Progenitor cell of endocrine pancreas (in vitro differentiated cells): ENCODE measurements at regions not wholly inside any gene's neighbourhood (a gene's known extent, or its start where the extent isn't known, plus 50 kb on each side); places are given as distances from the start of the nearest gene placed in this dataset.

Experiments used
- DNase-seq: peaks from one replicate; pipeline ENCODE4 v3.0.0; 2021; ENCODE audit warnings: low spot score; ENCODE audit not compliant: unreplicated experiment
- H3K27ac Mint-ChIP-seq: 2 replicates; pipeline ENCODE4 v1.8.0; 2021; ENCODE audit warnings: mild to moderate bottlenecking, moderate library complexity, mixed read lengths
- H3K27me3 Mint-ChIP-seq: 2 replicates; pipeline ENCODE4 v1.8.0; 2021; ENCODE audit warnings: mixed read lengths
- H3K36me3 Mint-ChIP-seq: 2 replicates; pipeline ENCODE4 v1.8.0; 2022; ENCODE audit warnings: mixed read lengths; ENCODE audit not compliant: insufficient read depth
- H3K4me1 Mint-ChIP-seq: 2 replicates; pipeline ENCODE4 v1.8.0; 2021; ENCODE audit warnings: low read depth, mixed read lengths
- H3K4me3 Mint-ChIP-seq: 2 replicates; pipeline ENCODE4 v1.8.0; 2021; ENCODE audit warnings: low read depth, mild to moderate bottlenecking, moderate library complexity, mixed read lengths
- H3K9me3 Mint-ChIP-seq: 2 replicates; pipeline ENCODE4 v1.8.0; 2021; ENCODE audit warnings: low read depth, mixed read lengths
- CTCF ChIP-seq: fragments of 200-600 bp; sonication (generic); IDR thresholded peaks from one replicate; pipeline ENCODE4 v1.5.0; 2021; ENCODE audit warnings: antibody characterized with exemption, mild to moderate bottlenecking; ENCODE audit not compliant: unreplicated experiment

GRCh38 chr6:126548300-126548699 lies 208.4 kb downstream of the CENPW start:
- no peak for DNase-seq
- H3K4me3 Mint-ChIP-seq, result no peak overlapping the region
- H3K27ac Mint-ChIP-seq, result no peak overlapping the region
- H3K36me3 Mint-ChIP-seq, result no peaks in the 10 kb centered on the region
- TF ChIP-seq CTCF, result no peak
- H3K9me3 Mint-ChIP-seq, result peaks cover 6% of the 10 kb centered on the region
- H3K4me1 Mint-ChIP-seq, result peaks cover 5% of the 10 kb centered on the region
- no peaks in the 10 kb centered on the region for H3K27me3 Mint-ChIP-seq

DNA sequence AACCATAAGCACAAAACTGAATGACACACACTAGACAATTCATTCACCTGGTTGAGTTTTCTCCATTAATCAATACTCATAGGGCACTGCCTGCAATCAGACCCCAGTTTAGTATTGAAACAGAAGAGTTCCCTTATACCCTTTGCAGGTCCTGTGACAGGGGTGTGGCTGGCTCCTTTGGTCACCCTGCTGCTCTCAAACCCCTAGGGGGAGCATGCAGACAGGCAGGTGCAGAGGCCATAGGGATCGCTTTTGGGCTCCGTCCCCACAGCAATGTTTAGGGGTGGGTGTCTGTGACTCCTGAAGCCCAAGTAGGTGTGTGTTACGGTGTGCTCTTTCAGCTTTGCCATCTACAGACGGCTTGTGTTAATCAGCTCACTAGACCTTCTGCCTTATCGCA lies 210.4 kb downstream of the CENPW start:
- peak; percentile 23 for TF ChIP-seq CTCF
- Mint-ChIP-seq H3K36me3 (no peaks in the 10 kb centered on the region), H3K4me3 (no peak overlapping the region), H3K4me1 (peaks cover 5% of the 10 kb centered on the region), H3K27me3 (no peaks in the 10 kb centered on the region), H3K9me3 (no peaks in the 10 kb centered on the region), H3K27ac (no peak overlapping the region)
- DNase-seq, result no peak

DNA sequence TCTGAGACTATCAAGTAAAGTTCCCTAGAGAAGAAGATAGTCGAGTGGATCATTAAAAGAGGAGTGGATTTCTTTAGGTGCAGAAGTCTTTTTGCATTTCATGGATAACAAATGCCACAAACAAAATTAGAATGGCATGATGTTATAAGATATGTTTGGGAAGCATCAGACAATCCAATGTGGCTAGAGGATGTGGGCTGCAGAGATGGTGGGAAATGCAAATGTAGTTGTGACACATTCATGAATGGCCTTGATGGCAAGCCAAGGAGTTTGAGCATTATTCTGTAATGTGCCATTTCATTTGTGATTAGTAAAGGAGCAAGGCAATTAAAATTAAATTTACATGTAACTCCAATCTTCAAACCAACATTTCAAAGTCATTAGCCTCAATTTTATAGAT lies 211.9 kb downstream of the CENPW start:
- H3K9me3 Mint-ChIP-seq, result no peaks in the 10 kb centered on the region
- no peak overlapping the region for H3K4me3 Mint-ChIP-seq
- no peak overlapping the region for H3K27ac Mint-ChIP-seq
- H3K27me3 Mint-ChIP-seq, result no peaks in the 10 kb centered on the region
- TF ChIP-seq CTCF, result no peak
- no peak for DNase-seq
- H3K36me3 Mint-ChIP-seq, result no peaks in the 10 kb centered on the region
- no peaks in the 10 kb centered on the region for H3K4me1 Mint-ChIP-seq

- DNase-seq, result no peak
- H3K4me1 Mint-ChIP-seq, result no peaks in the 10 kb centered on the region
- H3K4me3 Mint-ChIP-seq, result no peak overlapping the region
- no peak for TF ChIP-seq CTCF
- H3K9me3 Mint-ChIP-seq, result no peaks in the 10 kb centered on the region
- H3K27me3 Mint-ChIP-seq, result no peaks in the 10 kb centered on the region
- no peaks in the 10 kb centered on the region for H3K36me3 Mint-ChIP-seq
- no peak overlapping the region for H3K27ac Mint-ChIP-seq
These were observed 213.9 kb downstream of the CENPW start for GRCh38 chr6:126553854-126554253.

GRCh38 chr6:126570507-126570906 lies 230.6 kb downstream of the CENPW start:
- Mint-ChIP-seq H3K27me3 (no peaks in the 10 kb centered on the region), H3K4me1 (peaks cover 3% of the 10 kb centered on the region), H3K4me3 (no peak overlapping the region), H3K36me3 (no peaks in the 10 kb centered on the region), H3K9me3 (no peaks in the 10 kb centered on the region), H3K27ac (no peak overlapping the region)
- no peak for DNase-seq
- no peak for TF ChIP-seq CTCF
